GM06990 (cell line): ENCODE measurements at regions not wholly inside any gene's neighbourhood (a gene's known extent, or its start where the extent isn't known, plus 50 kb on each side); places are given as distances from the start of the nearest gene placed in this dataset.

Source experiments
- DNase-seq: peaks from one replicate; pipeline ENCODE4 v3.0.0-alpha.2; 2011; ENCODE audit not compliant: insufficient read length; ENCODE audit errors: extremely low read depth
- H3K27me3 ChIP-seq: replicated peaks from 2 replicates; pipeline ENCODE4 v1.6.0; 2011; ENCODE audit warnings: low read length; ENCODE audit not compliant: control insufficient read depth, insufficient read depth
- H3K36me3 ChIP-seq: 2 replicates; pipeline ENCODE4 v1.5.1; 2011; ENCODE audit warnings: low read length; ENCODE audit not compliant: control insufficient read depth, insufficient read depth
- H3K4me3 ChIP-seq: replicated peaks from 2 replicates; pipeline ENCODE4 v1.5.1; 2011; ENCODE audit warnings: low read depth, mild to moderate bottlenecking, control low read depth, low read length
- TF ChIP-seq, protein P1 (sequence below): IDR thresholded peaks from 2 replicates; pipeline ENCODE4 v1.5.1; 2011; ENCODE audit warnings: low read length, control low read depth, mild to moderate bottlenecking, inconsistent platforms; ENCODE audit not compliant: insufficient read depth, poor library complexity, severe bottlenecking

DNA sequence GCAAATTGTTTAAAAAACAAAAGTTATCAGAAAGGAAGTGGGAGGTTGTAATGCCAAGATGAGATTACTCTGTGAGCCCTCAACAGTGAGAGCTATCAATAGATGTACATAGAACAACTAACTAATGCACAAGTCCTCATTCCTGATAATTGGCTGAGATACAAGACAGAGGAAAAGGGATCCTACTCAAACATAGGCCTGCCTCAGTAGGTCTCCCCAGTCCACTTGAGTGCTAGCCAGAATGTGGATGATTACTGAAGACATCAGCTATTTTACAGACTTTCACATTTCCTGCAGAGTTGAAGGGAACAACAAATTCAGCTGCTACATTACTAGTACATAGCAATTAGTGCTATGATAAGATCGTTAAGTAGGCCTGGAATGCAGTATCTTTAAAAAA lies 981.9 kb downstream of the TUSC7 start:
- TF ChIP-seq, protein P1, sequence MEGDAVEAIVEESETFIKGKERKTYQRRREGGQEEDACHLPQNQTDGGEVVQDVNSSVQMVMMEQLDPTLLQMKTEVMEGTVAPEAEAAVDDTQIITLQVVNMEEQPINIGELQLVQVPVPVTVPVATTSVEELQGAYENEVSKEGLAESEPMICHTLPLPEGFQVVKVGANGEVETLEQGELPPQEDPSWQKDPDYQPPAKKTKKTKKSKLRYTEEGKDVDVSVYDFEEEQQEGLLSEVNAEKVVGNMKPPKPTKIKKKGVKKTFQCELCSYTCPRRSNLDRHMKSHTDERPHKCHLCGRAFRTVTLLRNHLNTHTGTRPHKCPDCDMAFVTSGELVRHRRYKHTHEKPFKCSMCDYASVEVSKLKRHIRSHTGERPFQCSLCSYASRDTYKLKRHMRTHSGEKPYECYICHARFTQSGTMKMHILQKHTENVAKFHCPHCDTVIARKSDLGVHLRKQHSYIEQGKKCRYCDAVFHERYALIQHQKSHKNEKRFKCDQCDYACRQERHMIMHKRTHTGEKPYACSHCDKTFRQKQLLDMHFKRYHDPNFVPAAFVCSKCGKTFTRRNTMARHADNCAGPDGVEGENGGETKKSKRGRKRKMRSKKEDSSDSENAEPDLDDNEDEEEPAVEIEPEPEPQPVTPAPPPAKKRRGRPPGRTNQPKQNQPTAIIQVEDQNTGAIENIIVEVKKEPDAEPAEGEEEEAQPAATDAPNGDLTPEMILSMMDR: no peak
- Histone ChIP-seq H3K36me3 (no peaks in the 10 kb centered on the region), H3K27me3 (no peaks in the 10 kb centered on the region), H3K4me3 (no peak overlapping the region)
- no peak for DNase-seq

DNA sequence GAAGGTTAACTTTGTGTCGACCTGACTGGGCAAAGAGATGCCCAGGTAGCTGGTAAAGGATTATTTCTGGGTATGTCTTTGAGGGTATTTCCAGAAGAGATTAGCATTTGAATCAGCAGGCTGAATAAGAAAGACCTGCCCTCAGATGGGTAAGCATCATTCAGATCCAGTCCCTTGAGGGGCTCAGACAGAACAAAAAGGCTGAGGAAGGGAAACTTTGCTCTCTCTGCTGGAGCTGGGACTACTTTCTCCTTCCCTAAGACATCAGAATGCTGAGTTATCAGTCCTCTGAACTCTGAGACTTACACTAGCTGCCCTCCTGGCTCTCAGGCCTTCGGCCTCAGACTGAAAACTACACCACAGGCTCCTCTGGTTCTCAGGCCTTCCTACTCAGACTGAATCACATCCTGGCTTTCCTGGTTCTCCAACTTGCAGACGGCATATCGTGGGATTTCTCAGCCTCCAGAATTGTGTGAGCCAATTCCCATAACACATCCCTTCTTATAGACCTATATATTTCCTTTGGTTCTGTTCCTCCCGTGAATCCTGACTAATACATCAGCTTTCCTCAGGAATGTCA lies 982.9 kb downstream of the TUSC7 start:
- no peak overlapping the region for H3K4me3 ChIP-seq
- TF ChIP-seq, protein P1: no peak
- no peak for DNase-seq
- H3K27me3 ChIP-seq: no peaks in the 10 kb centered on the region
- H3K36me3 ChIP-seq: no peaks in the 10 kb centered on the region

- TF ChIP-seq, protein P1: no peak
- no peak for DNase-seq
These were observed 985.7 kb downstream of the TUSC7 start for GRCh38 chr3:117695321-117695720.

DNA sequence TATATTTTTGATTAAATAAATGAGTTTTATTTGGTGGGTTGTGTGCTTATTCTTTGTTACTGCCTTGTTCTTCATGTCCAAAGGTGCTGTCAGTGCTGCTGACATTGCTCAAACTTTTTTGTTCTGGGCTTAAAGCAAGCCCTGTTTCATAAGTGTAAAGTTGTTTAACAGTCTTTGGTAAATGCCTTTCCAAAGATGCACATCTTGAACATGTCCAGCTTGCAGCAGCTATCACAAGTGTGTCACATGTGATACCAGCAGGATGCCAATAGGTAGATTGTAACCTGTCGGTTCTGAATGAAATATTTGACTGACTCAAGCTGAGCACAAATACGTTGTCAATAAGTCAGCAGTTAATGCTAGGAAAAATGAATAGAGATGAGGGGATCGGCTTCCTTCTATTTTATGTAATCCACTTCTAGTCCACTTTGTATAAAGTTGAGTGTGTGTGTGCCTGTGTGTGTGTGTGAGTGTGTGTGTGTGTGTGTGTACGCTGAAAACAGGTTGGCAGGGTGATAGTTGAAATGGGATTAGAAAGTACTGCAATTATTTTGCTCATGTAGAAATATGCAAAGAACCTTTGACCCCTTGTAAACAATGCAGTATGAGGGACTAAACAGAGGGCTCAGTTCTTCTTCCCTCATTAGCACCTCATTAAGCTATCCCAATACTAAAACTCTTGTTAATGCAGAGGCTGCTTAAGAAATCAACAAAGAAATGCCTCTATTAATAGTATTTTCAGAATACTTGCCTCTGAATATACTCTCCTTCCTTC lies 986.5 kb downstream of the TUSC7 start:
- Histone ChIP-seq H3K4me3 (no peak overlapping the region), H3K36me3 (no peaks in the 10 kb centered on the region), H3K27me3 (no peaks in the 10 kb centered on the region)
- DNase-seq: no peak
- TF ChIP-seq, protein P1: no peak

More at GRCh38 chr3:117695321-117695720, 985.7 kb downstream of the TUSC7 start:
- no peaks in the 10 kb centered on the region for H3K27me3 ChIP-seq
- H3K4me3 ChIP-seq: no peak overlapping the region
- no peaks in the 10 kb centered on the region for H3K36me3 ChIP-seq

DNA sequence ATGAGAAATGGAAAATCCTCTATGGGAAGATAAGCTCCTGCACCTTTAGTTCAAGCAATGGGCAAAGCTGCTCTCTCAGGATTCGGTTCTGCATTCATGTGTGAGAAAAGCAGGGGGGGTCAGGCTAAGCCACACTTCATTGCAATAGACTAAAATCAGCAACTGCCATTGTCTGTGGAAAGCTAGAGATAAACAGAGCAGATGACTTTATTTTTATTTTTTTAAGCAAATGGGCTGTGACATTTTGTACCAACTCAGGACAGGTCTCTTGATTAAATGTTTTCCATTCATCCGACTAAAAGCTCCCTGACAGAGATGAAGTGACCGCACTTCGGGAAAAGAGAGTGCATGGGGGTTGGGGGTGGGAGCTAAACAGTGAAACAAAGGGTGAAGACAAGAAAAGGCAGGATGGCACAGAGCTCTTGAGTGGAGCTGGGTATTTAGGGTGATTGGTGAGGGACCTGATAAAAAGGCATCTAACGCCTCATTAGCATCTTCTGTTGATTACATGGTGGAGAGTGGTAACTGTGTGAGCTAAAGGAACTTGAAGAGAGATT lies 987.4 kb downstream of the TUSC7 start:
- no peak for DNase-seq
- Histone ChIP-seq H3K27me3 (no peaks in the 10 kb centered on the region), H3K36me3 (no peaks in the 10 kb centered on the region), H3K4me3 (no peak overlapping the region)
- TF ChIP-seq, protein P1: no peak
